IMR-90 (cell line): ENCODE measurements at regions not wholly inside any gene's neighbourhood (a gene's known extent, or its start where the extent isn't known, plus 50 kb on each side); places are given as distances from the start of the nearest gene placed in this dataset.

ENCODE experiments used
- ATAC-seq: fragments of 200-7000 bp; cut with Tn5 transposase; 2 replicates; pipeline ENCODE4 v1.9.1; 2020; ENCODE audit warnings: low read depth, mild to moderate bottlenecking, moderate library complexity
- BruUV-seq: library from RNA; stranded (reverse); fragments of 400-500 nt; replicated peaks from 2 replicates; lab custom pipeline; 2021; lab: Mats Ljungman, UMichigan
- CTCF ChIA-PET: fragments of 300-600 bp; formaldehyde crosslinking; extraction: SDS; loops from one replicate; lab custom pipeline; 2021; ENCODE audit warnings: antibody characterized with exemption; lab: Yijun Ruan, JAX
- POLR2A ChIA-PET: fragments of 300-600 bp; sonication (Branson Sonifier 250); formaldehyde crosslinking; loops from one replicate; lab custom pipeline; 2022; ENCODE audit warnings: antibody characterized with exemption; ENCODE audit not compliant: unreplicated experiment; lab: Charles Lee
- DNase-seq: peaks from one replicate; pipeline ENCODE4 v3.0.0; 2013
- H2AFZ ChIP-seq: replicated peaks from 2 replicates; pipeline ENCODE3; 2013; ENCODE audit warnings: low read length, mild to moderate bottlenecking; ENCODE audit not compliant: poor library complexity
- H2AK5ac ChIP-seq: 2 replicates; pipeline ENCODE4 v1.6.1; 2013; ENCODE audit warnings: low read depth, low read length, inconsistent platforms
- H2AK9ac ChIP-seq: replicated peaks from 2 replicates; pipeline ENCODE3; 2013; ENCODE audit warnings: mild to moderate bottlenecking, low read depth, low read length, moderate library complexity; ENCODE audit not compliant: poor library complexity
- H2BK120ac ChIP-seq: 2 replicates; pipeline ENCODE4 v1.6.1; 2013; ENCODE audit warnings: low read depth, low read length, inconsistent platforms
- H2BK15ac ChIP-seq: 3 replicates; pipeline ENCODE4 v1.6.1; 2013; ENCODE audit warnings: low read depth, low read length, inconsistent platforms
- H2BK20ac ChIP-seq: 2 replicates; pipeline ENCODE4 v1.6.1; 2013; ENCODE audit warnings: low read depth, mild to moderate bottlenecking, inconsistent platforms, low read length, moderate library complexity
- H2BK5ac ChIP-seq: 2 replicates; pipeline ENCODE4 v1.6.1; 2013; ENCODE audit warnings: mild to moderate bottlenecking, low read depth, low read length, inconsistent platforms; ENCODE audit not compliant: poor library complexity, severe bottlenecking
- H3K14ac ChIP-seq: replicated peaks from 2 replicates; pipeline ENCODE4 v1.6.1; 2013; ENCODE audit warnings: low read depth, low read length, inconsistent platforms
- H3K18ac ChIP-seq: 2 replicates; pipeline ENCODE4 v1.6.1; 2013; ENCODE audit warnings: low read depth, low read length, control low read depth
- H3K23ac ChIP-seq: 2 replicates; pipeline ENCODE4 v1.6.1; 2013; ENCODE audit warnings: low read depth, low read length, inconsistent platforms
- H3K27ac ChIP-seq: 2 replicates; pipeline ENCODE4 v1.5.1; 2013; ENCODE audit warnings: mild to moderate bottlenecking, control low read depth, low read length; ENCODE audit not compliant: insufficient read depth
- H3K27me3 ChIP-seq: 2 replicates; pipeline ENCODE4 v1.6.1; 2013; ENCODE audit warnings: low read length; ENCODE audit not compliant: control insufficient read depth, insufficient read depth
- H3K36me3 ChIP-seq: 2 replicates; pipeline ENCODE4 v1.6.1; 2013; ENCODE audit warnings: low read length, mixed read lengths; ENCODE audit not compliant: control insufficient read depth, insufficient read depth
- H3K4ac ChIP-seq: 2 replicates; pipeline ENCODE4 v1.6.1; 2013; ENCODE audit warnings: low read depth, low read length, inconsistent platforms
- H3K4me1 ChIP-seq: 2 replicates; pipeline ENCODE4 v1.6.1; 2013; ENCODE audit warnings: low read length, mixed read lengths; ENCODE audit not compliant: control insufficient read depth, insufficient read depth
- H3K4me2 ChIP-seq: 2 replicates; pipeline ENCODE4 v1.6.1; 2013; ENCODE audit warnings: low read depth, mild to moderate bottlenecking, control low read depth, low read length, moderate library complexity
- H3K4me3 ChIP-seq: 2 replicates; pipeline ENCODE4 v1.5.1; 2013; ENCODE audit warnings: low read depth, mild to moderate bottlenecking, control low read depth, low read length, moderate library complexity; ENCODE audit not compliant: insufficient read depth
- H3K56ac ChIP-seq: 2 replicates; pipeline ENCODE4 v1.6.1; 2013; ENCODE audit warnings: low read length, inconsistent platforms; ENCODE audit not compliant: insufficient read depth; ENCODE audit errors: extremely low read depth
- H3K79me1 ChIP-seq, 2 experiments: 2 replicates each; pipeline ENCODE4 v1.6.1; 2013; ENCODE audit warnings: low read length in 2 of 2, inconsistent platforms in 1 of 2, low read depth in 1 of 2
- H3K9ac ChIP-seq: 2 replicates; pipeline ENCODE4 v1.6.1; 2013; ENCODE audit warnings: low read depth, low read length, control low read depth
- H3K9me1 ChIP-seq: 2 replicates; pipeline ENCODE4 v1.6.1; 2013; ENCODE audit warnings: low read length, inconsistent platforms; ENCODE audit not compliant: insufficient read depth
- H3K9me3 ChIP-seq: 2 replicates; pipeline ENCODE4 v1.6.1; 2013; ENCODE audit warnings: low read length; ENCODE audit not compliant: control insufficient read depth, insufficient read depth
- H4K20me1 ChIP-seq: 2 replicates; pipeline ENCODE4 v1.6.1; 2013; ENCODE audit warnings: low read length, inconsistent platforms; ENCODE audit not compliant: insufficient read depth
- H4K5ac ChIP-seq: 2 replicates; pipeline ENCODE4 v1.6.1; 2013; ENCODE audit warnings: mild to moderate bottlenecking, low read depth, low read length, control low read depth
- H4K8ac ChIP-seq, 2 experiments: 2 replicates each; pipeline ENCODE4 v1.6.1; 2013; ENCODE audit warnings: low read depth in 2 of 2, low read length in 2 of 2, control low read depth in 1 of 2, inconsistent platforms in 1 of 2
- H4K91ac ChIP-seq: 2 replicates; pipeline ENCODE4 v1.6.1; 2013; ENCODE audit warnings: low read depth, low read length, inconsistent platforms; ENCODE audit not compliant: insufficient read depth
- BHLHE40 ChIP-seq: fragments of 150-350 bp; IDR thresholded peaks from 2 replicates; pipeline ENCODE4 v1.6.1; 2016; ENCODE audit warnings: mild to moderate bottlenecking, low read depth, low read length
- CEBPB ChIP-seq: IDR thresholded peaks from 2 replicates; pipeline ENCODE4 v1.6.1; 2012; ENCODE audit warnings: low read depth, low read length, improper control_type of control experiment
- CHD1 ChIP-seq: IDR thresholded peaks from 2 replicates; pipeline ENCODE4 v1.6.1; 2012; ENCODE audit warnings: low read depth, low read length, improper control_type of control experiment
- FOS ChIP-seq: fragments of 150-350 bp; IDR thresholded peaks from 2 replicates; pipeline ENCODE4 v1.6.1; 2016; ENCODE audit warnings: low read depth, low read length
- MAFK ChIP-seq: IDR thresholded peaks from 2 replicates; pipeline ENCODE4 v1.6.1; 2012; ENCODE audit warnings: low read depth, low read length, improper control_type of control experiment
- MAZ ChIP-seq: IDR thresholded peaks from 2 replicates; pipeline ENCODE4 v1.6.1; 2012; ENCODE audit warnings: low read depth, mild to moderate bottlenecking, low read length, improper control_type of control experiment, moderate library complexity, borderline replicate concordance
- MXI1 ChIP-seq: IDR thresholded peaks from 2 replicates; pipeline ENCODE4 v1.6.1; 2012; ENCODE audit warnings: low read depth, mild to moderate bottlenecking, low read length, moderate library complexity, borderline replicate concordance
- NFE2L2 ChIP-seq: fragments of 150-350 bp; IDR thresholded peaks from 2 replicates; pipeline ENCODE4 v1.6.1; 2016; ENCODE audit warnings: low read depth, mild to moderate bottlenecking, low read length
- POLR2A ChIP-seq: IDR thresholded peaks from 2 replicates; pipeline ENCODE4 v1.6.1; 2012; ENCODE audit warnings: mild to moderate bottlenecking, low read depth, low read length
- RAD21 ChIP-seq: IDR thresholded peaks from 2 replicates; pipeline ENCODE4 v1.6.1; 2012; ENCODE audit warnings: low read length, improper control_type of control experiment
- RCOR1 ChIP-seq: IDR thresholded peaks from 2 replicates; pipeline ENCODE4 v1.6.1; 2012; ENCODE audit warnings: mild to moderate bottlenecking, low read length, improper control_type of control experiment; ENCODE audit not compliant: insufficient replicate concordance
- RFX5 ChIP-seq: IDR thresholded peaks from 2 replicates; pipeline ENCODE4 v1.8.0; 2012; ENCODE audit warnings: low read depth, mild to moderate bottlenecking, low read length, moderate library complexity
- SMC3 ChIP-seq: fragments of 150-350 bp; IDR thresholded peaks from 2 replicates; pipeline ENCODE4 v1.6.1; 2016; ENCODE audit warnings: low read depth, mild to moderate bottlenecking, antibody characterized with exemption, low read length, moderate library complexity
- WGBS, 2 experiments: methylation state at CpG; one replicate each; pipeline versions ENCODE4 v1.1.5 to v1.1.7; 2013; ENCODE audit warnings: missing lambda C conversion rate in 2 of 2; ENCODE audit not compliant: insufficient read length in 1 of 2; ENCODE audit errors: extremely low coverage in 2 of 2; 5-methylcytosine and 5-hydroxymethylcytosine counted together
- dilution Hi-C: fragments of 300-500 bp; cut with HindIII; formaldehyde crosslinking; loops from one replicate; pipeline ENCODE4 v1.14.3; 2018; ENCODE audit warnings: low sequenced_read_pairs; ENCODE audit not compliant: unreplicated experiment
- in situ Hi-C: fragments of 300-500 bp; cut with MboI; formaldehyde crosslinking; loops from 3 replicates; pipeline ENCODE4 v1.14.3; 2019; ENCODE audit warnings: low sequenced_read_pairs, inconsistent platforms, mixed read lengths
- intact Hi-C: fragments of 100-400 bp; cut with micrococcal nuclease; formaldehyde crosslinking; loops from 2 replicates; pipeline ENCODE4 v1.10.0; 2022
- TF ChIP-seq, protein P1 (sequence below): fragments of 150-350 bp; IDR thresholded peaks from 2 replicates; pipeline ENCODE4 v1.6.1; 2016; ENCODE audit warnings: low read depth, mild to moderate bottlenecking, low read length, moderate library complexity, borderline replicate concordance
- TF ChIP-seq, protein P2 (sequence below): conservative IDR thresholded peaks from 2 replicates; pipeline ENCODE4 v1.5.1; 2012; ENCODE audit warnings: mild to moderate bottlenecking, low read depth, low read length, improper control_type of control experiment
- TF ChIP-seq, protein P3 (sequence below): fragments of 150-350 bp; IDR thresholded peaks from 2 replicates; pipeline ENCODE4 v1.6.1; 2017; ENCODE audit warnings: mild to moderate bottlenecking, antibody characterized with exemption, low read length, low read depth

DNA sequence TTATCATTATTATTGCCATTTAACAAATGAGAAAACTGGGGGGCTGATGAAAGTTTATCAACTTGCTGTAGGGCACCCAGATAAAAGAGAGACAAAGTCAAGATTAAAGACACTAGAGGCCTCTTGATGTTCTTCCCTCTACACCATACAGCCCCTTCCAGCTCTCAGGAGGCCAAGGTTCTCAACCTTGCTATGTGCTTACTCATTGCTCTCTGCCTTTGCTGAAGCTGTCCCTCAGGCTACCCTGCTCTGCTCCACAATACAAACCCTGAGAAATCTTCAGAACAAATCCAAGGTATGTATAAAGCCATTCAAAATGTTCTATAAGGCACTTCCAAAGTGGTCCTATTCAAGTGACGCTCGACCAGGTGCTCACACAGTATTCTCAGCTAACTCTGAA, 329.9 kb upstream of the TNP1 start:
- H2BK15ac ChIP-seq, result no peak overlapping the region
- H3K4ac ChIP-seq, result no peak overlapping the region
- no peak overlapping the region for H3K27ac ChIP-seq
- no peak overlapping the region for H3K9ac ChIP-seq
- no peaks in the 10 kb centered on the region for H3K27me3 ChIP-seq
- H3K9me3 ChIP-seq, result no peaks in the 10 kb centered on the region
- ChIA-PET CTCF (interaction anchor here (0.6 kb wide), 1 partner anchor 108 kb away, joined by 3 read pairs; no protein-coding TSS in a partner anchor), POLR2A (no interaction called here)
- no peak overlapping the region for H2BK20ac ChIP-seq
- no peak overlapping the region for H4K5ac ChIP-seq
- H3K18ac ChIP-seq, result peak overlapping the region; percentile 85
- H3K14ac ChIP-seq, result no peak overlapping the region
- no peak overlapping the region for H2AK5ac ChIP-seq
- H4K20me1 ChIP-seq, result no peaks in the 10 kb centered on the region
- 92% methylated on average over 2 of the region's 2 CpGs; no CpG with 5 or more reads in 1 of the 2 experiments for WGBS, 2 experiments
- in situ Hi-C loops (no loop called here), intact Hi-C loops (loop anchor here (2.0 kb wide), 1 partner anchor 15 kb away; no protein-coding TSS in a partner anchor), dilution Hi-C loops (no loop called here)
- H3K9me1 ChIP-seq, result no peaks in the 10 kb centered on the region; the same call in 1 of the 2 replicates
- no peak overlapping the region for H3K23ac ChIP-seq
- H3K4me2 ChIP-seq, result no peak overlapping the region
- H2BK120ac ChIP-seq, result no peak overlapping the region
- H4K8ac ChIP-seq, result no peak overlapping the region
- no peak for DNase-seq
- H4K91ac ChIP-seq, result no peak overlapping the region
- no peaks in the 10 kb centered on the region for H3K36me3 ChIP-seq
- TF ChIP-seq CEBPB (no peak), FOS (no peak), CHD1 (no peak), MAFK (no peak), MXI1 (no peak), RAD21 (no peak), NFE2L2 (no peak), MAZ (no peak), SMC3 (no peak), POLR2A (no peak), RFX5 (no peak), BHLHE40 (no peak), RCOR1 (no peak)
- TF ChIP-seq, protein P1, sequence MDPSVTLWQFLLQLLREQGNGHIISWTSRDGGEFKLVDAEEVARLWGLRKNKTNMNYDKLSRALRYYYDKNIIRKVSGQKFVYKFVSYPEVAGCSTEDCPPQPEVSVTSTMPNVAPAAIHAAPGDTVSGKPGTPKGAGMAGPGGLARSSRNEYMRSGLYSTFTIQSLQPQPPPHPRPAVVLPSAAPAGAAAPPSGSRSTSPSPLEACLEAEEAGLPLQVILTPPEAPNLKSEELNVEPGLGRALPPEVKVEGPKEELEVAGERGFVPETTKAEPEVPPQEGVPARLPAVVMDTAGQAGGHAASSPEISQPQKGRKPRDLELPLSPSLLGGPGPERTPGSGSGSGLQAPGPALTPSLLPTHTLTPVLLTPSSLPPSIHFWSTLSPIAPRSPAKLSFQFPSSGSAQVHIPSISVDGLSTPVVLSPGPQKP, result no peak
- TF ChIP-seq, protein P2, sequence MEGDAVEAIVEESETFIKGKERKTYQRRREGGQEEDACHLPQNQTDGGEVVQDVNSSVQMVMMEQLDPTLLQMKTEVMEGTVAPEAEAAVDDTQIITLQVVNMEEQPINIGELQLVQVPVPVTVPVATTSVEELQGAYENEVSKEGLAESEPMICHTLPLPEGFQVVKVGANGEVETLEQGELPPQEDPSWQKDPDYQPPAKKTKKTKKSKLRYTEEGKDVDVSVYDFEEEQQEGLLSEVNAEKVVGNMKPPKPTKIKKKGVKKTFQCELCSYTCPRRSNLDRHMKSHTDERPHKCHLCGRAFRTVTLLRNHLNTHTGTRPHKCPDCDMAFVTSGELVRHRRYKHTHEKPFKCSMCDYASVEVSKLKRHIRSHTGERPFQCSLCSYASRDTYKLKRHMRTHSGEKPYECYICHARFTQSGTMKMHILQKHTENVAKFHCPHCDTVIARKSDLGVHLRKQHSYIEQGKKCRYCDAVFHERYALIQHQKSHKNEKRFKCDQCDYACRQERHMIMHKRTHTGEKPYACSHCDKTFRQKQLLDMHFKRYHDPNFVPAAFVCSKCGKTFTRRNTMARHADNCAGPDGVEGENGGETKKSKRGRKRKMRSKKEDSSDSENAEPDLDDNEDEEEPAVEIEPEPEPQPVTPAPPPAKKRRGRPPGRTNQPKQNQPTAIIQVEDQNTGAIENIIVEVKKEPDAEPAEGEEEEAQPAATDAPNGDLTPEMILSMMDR, result no peak
- TF ChIP-seq, protein P3, sequence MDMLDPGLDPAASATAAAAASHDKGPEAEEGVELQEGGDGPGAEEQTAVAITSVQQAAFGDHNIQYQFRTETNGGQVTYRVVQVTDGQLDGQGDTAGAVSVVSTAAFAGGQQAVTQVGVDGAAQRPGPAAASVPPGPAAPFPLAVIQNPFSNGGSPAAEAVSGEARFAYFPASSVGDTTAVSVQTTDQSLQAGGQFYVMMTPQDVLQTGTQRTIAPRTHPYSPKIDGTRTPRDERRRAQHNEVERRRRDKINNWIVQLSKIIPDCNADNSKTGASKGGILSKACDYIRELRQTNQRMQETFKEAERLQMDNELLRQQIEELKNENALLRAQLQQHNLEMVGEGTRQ, result no peak
- H3K79me1 ChIP-seq, result no peaks in the 10 kb centered on the region
- BruUV-seq, result no TSS peak
- no peak overlapping the region for H3K4me3 ChIP-seq
- ATAC-seq, result peak; percentile 63; the same call in 1 of the 2 replicates
- no peak overlapping the region for H2BK5ac ChIP-seq
- no peak overlapping the region for H2AK9ac ChIP-seq
- H3K4me1 ChIP-seq, result peaks cover 4% of the 10 kb centered on the region
- H3K56ac ChIP-seq, result no peak overlapping the region
- H2AFZ ChIP-seq, result no peak overlapping the region
